Neutrophil (primary cell): ENCODE measurements at regions not wholly inside any gene's neighbourhood (a gene's known extent, or its start where the extent isn't known, plus 50 kb on each side); places are given as distances from the start of the nearest gene placed in this dataset.

Experiments
- H3K27ac ChIP-seq: fragments of 200-600 bp; sonication (generic); 2 replicates; pipeline ENCODE4 v1.5.1; 2016; ENCODE audit warnings: mild to moderate bottlenecking, moderate library complexity
- H3K27me3 ChIP-seq: fragments of 200-600 bp; sonication (generic); 2 replicates; pipeline ENCODE4 v1.6.0; 2016; ENCODE audit warnings: mild to moderate bottlenecking
- H3K36me3 ChIP-seq: fragments of 200-600 bp; sonication (generic); 2 replicates; pipeline ENCODE4 v1.5.1; 2017
- H3K4me1 ChIP-seq, 2 experiments: fragments of 200-600 bp in 1 of 2; sonication (generic) in 1 of 2; 1 replicate in 1 of 2; 2 replicates in 1 of 2; pipeline versions ENCODE4 v1.5.1 to v1.6.1; 2013 to 2016; ENCODE audit warnings: low read depth in 1 of 2, low read length in 1 of 2, mild to moderate bottlenecking in 1 of 2, moderate library complexity in 1 of 2; ENCODE audit not compliant: control insufficient read depth in 1 of 2, insufficient read depth in 1 of 2
- H3K4me3 ChIP-seq, 2 experiments: fragments of 200-600 bp in 1 of 2; sonication (generic) in 1 of 2; 1 replicate in 1 of 2; 2 replicates in 1 of 2; pipeline ENCODE4 v1.5.1; 2013 to 2016; ENCODE audit warnings: low read depth in 1 of 2, low read length in 1 of 2, mild to moderate bottlenecking in 1 of 2, moderate library complexity in 1 of 2
- H3K9me3 ChIP-seq: fragments of 200-600 bp; sonication (generic); 2 replicates; pipeline ENCODE4 v1.5.1; 2016
- TF ChIP-seq, protein P1 (sequence below): fragments of 200-600 bp; sonication (generic); IDR thresholded peaks from 2 replicates; pipeline ENCODE4 v1.5.1; 2016; ENCODE audit warnings: antibody characterized with exemption

DNA sequence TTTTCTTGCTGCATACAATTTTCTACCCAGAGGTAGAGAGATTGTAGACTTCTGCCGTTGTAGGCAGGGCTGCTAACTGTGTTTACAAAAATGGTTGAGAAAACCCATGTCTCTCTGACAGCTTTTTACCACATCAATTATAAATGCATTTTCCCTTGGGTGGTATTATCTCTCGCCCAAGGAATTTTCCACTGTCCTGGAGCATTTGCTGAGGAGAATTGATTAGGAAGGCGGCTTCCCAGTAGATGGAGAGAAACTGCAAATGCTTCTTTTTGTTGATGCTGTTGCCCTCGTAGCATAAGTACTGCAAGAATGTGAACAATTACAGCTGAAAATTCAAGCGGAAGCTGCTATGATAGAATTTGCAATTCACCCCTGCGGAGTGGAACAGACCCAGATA lies 1007.7 kb upstream of the KLHL29 start:
- H3K27me3 ChIP-seq: no peaks in the 10 kb centered on the region
- TF ChIP-seq, protein P1, sequence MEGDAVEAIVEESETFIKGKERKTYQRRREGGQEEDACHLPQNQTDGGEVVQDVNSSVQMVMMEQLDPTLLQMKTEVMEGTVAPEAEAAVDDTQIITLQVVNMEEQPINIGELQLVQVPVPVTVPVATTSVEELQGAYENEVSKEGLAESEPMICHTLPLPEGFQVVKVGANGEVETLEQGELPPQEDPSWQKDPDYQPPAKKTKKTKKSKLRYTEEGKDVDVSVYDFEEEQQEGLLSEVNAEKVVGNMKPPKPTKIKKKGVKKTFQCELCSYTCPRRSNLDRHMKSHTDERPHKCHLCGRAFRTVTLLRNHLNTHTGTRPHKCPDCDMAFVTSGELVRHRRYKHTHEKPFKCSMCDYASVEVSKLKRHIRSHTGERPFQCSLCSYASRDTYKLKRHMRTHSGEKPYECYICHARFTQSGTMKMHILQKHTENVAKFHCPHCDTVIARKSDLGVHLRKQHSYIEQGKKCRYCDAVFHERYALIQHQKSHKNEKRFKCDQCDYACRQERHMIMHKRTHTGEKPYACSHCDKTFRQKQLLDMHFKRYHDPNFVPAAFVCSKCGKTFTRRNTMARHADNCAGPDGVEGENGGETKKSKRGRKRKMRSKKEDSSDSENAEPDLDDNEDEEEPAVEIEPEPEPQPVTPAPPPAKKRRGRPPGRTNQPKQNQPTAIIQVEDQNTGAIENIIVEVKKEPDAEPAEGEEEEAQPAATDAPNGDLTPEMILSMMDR: no peak
- H3K4me1 ChIP-seq: no peaks in the 10 kb centered on the region
- H3K36me3 ChIP-seq: no peaks in the 10 kb centered on the region
- no peaks in the 10 kb centered on the region for H3K9me3 ChIP-seq
- H3K27ac ChIP-seq: no peak overlapping the region
- H3K4me3 ChIP-seq: no peak overlapping the region

DNA sequence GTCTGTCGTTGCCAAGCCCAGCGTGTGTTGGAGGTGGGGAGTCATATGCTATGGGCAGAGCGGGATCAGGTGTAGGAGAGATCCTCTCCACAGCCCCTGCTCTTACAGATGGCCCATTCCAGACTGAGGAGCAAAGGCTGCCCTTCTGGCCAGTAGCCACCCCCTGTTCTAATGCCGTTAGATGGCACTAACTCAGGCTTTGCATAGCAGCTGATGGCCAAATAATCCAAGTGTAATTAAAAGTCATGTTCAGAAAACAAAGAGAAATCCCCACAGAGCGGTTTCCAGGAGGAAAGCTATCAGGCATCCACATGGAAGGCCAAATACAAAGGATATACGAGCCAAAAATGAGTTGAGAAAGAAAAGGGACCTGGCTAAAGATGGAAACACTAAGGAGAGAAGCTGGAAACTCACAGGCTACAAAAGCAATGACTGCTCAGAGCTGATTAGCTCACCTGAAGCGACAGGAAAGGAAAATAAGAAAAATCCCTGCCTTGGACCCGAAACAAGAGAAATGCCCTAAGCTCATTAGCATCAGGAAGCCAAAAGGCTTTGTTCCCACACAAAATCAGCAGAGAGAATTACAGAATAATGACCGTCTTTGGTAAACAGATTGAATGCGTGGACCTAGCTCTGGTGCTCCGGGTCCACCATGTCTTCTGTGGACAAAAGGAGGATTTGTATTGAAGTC lies 1002.4 kb upstream of the KLHL29 start:
- Histone ChIP-seq H3K9me3 (no peaks in the 10 kb centered on the region), H3K4me3 (no peak overlapping the region), H3K27me3 (no peaks in the 10 kb centered on the region), H3K27ac (no peak overlapping the region), H3K4me1 (no peaks in the 10 kb centered on the region), H3K36me3 (no peaks in the 10 kb centered on the region)
- TF ChIP-seq, protein P1: no peak

DNA sequence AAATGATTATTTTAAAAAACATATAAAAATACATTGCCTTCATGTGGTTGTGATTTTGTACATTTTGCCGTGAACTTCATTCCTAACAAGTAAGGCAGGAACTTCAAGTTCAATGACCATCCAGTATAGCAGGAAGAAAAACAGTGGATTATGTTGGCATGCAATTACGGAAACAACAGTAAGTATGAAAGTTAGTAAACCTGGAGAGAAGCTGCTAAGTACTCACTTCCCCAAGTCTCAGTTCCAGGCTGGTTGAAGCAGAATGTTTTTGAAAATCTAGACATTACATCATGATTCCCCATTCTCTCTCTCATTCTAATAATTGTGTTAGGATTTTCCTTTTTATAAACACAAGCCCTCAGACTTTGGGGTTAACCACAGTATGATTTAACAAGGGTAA lies 987.1 kb upstream of the KLHL29 start:
- no peak overlapping the region for H3K27ac ChIP-seq
- no peaks in the 10 kb centered on the region for H3K4me1 ChIP-seq
- H3K27me3 ChIP-seq: no peaks in the 10 kb centered on the region
- H3K36me3 ChIP-seq: no peaks in the 10 kb centered on the region
- H3K4me3 ChIP-seq: no peak overlapping the region
- TF ChIP-seq, protein P1: no peak
- no peaks in the 10 kb centered on the region for H3K9me3 ChIP-seq

DNA sequence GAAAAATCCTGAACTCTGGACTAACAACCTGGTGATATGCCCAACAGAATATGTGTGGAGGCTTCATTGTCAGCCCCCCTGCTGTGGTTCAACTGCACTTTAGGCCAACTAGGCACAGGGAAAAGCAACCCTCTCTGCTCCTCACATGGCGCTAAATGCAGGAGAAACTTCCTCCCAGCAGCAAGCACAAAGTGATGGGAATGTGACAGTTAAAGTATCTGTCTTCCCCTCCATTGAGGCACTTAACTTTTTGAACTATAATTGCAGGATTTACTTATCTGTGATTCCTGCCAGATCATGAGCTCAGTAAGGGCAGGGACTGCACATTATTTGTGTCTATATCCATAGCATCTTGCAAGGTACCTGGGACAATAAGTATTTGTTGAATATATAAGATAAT lies 981.2 kb upstream of the KLHL29 start:
- TF ChIP-seq, protein P1: no peak
- Histone ChIP-seq H3K36me3 (no peaks in the 10 kb centered on the region), H3K4me1 (no peaks in the 10 kb centered on the region), H3K27ac (no peak overlapping the region), H3K4me3 (no peak overlapping the region), H3K27me3 (no peaks in the 10 kb centered on the region), H3K9me3 (no peaks in the 10 kb centered on the region)

DNA sequence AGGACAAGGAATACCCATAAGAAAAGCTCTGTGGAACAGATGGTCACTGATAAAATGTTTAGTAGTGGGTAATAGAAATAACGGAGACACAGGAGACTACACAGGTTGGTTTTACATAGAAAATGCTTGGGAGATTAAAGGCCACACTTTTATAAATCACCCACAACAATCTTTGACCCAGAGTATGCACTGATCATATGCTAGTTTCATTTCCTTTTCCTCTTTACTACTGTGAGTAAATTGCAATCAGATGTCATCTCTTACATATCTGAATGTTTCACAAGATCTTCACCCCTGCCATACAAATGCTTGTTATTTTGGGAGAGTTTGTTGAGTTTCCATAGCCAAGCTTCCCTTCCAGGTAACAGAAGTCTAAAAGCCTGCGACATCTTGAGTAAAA lies 978.4 kb upstream of the KLHL29 start:
- no peaks in the 10 kb centered on the region for H3K4me1 ChIP-seq
- no peaks in the 10 kb centered on the region for H3K36me3 ChIP-seq
- no peak overlapping the region for H3K4me3 ChIP-seq
- H3K9me3 ChIP-seq: no peaks in the 10 kb centered on the region
- H3K27ac ChIP-seq: no peak overlapping the region
- TF ChIP-seq, protein P1: no peak
- H3K27me3 ChIP-seq: no peaks in the 10 kb centered on the region
